Fibroblast of lung (primary cell): ENCODE measurements at regions not wholly inside any gene's neighbourhood (a gene's known extent, or its start where the extent isn't known, plus 50 kb on each side); places are given as distances from the start of the nearest gene placed in this dataset.

Source experiments
- EZH2 ChIP-seq: IDR thresholded peaks from 2 replicates; pipeline ENCODE4 v1.5.1; 2012; ENCODE audit warnings: low read length, control low read depth, mild to moderate bottlenecking; ENCODE audit errors: missing control alignments
- TF ChIP-seq, protein P1 (sequence below), 2 donors: IDR thresholded peaks in 1 of 2; conservative IDR thresholded peaks in 1 of 2; 1 replicate in 1 of 2; 2 replicates in 1 of 2; pipeline ENCODE4 v1.5.1; 2011 to 2012; ENCODE audit warnings: low read length in 2 of 2, control low read depth in 1 of 2, inconsistent platforms in 1 of 2, low read depth in 1 of 2, mild to moderate bottlenecking in 1 of 2

DNA sequence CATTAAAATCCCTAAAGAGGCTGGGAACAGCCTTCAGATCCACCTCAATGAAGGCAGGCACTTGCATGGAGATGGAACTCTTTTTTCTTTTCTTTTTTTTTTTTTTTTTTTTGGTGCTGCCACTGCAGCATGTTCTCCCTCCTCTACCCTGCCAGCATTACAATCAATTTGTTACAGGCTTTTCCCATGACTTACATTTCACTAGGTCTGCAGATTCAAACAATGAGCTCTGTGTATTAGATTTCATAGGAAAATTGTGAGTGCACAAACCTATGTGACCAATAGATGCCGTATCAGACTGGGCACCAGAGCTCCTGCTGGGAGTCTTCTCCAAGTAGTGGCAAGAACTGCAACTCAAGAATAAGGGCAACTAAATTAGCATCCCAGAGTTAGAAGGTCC, 63.8 kb upstream of the GABRQ start:
- TF ChIP-seq, protein P1, sequence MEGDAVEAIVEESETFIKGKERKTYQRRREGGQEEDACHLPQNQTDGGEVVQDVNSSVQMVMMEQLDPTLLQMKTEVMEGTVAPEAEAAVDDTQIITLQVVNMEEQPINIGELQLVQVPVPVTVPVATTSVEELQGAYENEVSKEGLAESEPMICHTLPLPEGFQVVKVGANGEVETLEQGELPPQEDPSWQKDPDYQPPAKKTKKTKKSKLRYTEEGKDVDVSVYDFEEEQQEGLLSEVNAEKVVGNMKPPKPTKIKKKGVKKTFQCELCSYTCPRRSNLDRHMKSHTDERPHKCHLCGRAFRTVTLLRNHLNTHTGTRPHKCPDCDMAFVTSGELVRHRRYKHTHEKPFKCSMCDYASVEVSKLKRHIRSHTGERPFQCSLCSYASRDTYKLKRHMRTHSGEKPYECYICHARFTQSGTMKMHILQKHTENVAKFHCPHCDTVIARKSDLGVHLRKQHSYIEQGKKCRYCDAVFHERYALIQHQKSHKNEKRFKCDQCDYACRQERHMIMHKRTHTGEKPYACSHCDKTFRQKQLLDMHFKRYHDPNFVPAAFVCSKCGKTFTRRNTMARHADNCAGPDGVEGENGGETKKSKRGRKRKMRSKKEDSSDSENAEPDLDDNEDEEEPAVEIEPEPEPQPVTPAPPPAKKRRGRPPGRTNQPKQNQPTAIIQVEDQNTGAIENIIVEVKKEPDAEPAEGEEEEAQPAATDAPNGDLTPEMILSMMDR (conservative IDR thresholded peaks at IDR 0.05 in 1 of 2, IDR thresholded peaks at IDR 0.05 in 1 of 2; ENCODE audit: low read depth in 1 of 2, low read length in 2 of 2) = no peak
- TF ChIP-seq EZH2 = no peak
